ENCODE measurements at regions not wholly inside any gene's neighbourhood (a gene's known extent, or its start where the extent isn't known, plus 50 kb on each side); places are given as distances from the start of the nearest gene placed in this dataset.

DNA sequence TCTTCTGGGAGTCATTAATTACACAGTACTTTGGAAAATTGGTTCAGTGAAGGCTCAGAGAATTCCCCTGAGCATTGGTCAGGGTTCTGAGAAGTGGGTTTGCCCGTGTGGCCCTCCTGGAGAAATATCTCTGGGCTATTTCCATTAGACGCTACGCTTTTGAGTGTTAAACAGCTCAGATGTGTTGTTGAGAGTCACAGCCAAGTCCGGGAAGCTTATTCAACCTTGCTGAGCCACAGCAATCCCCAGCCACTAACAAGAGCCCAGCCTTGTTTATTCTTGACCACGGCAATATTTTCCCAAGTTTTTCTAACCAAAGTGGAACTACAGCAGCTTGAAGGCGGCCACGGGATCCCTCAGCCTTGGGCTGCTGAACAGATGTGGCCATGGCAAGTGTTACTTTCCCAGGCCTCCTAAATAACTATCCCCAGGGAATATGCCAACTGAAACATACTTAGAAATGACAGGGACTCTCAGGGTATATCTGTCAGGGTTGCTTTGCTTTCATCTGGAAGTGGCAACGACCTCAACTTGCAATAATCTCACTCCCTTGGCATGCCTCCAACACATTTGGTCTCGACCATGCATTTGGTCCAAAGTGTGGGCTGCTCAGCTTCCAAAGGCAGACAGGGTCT lies 214.7 kb downstream of the EMX2 start:
- H3K27me3 ChIP-seq, result no peaks in the 10 kb centered on the region

DNA sequence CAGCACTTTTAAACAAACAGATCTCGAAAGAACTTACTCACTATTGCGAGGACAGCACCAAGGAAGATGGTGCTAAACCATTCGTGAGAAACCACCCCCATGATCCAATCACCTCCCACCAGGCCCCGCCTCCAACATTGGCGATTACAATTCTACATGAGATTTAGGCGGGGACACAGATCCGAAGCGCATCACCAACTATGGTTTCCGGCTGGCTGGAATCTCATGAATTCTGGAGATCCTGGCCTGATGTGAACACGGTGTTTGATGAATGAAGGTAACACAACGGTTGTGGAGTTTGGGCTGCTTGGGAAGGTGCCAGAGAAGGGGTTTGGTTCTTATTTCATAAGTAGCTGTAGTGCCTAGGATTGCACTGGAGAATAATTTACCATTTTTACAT lies 216.7 kb downstream of the EMX2 start:
- H3K4me1 ChIP-seq (ENCODE audit: insufficient read depth), result peaks cover 5% of the 10 kb centered on the region
- no peak overlapping the region for H3K4me3 ChIP-seq
- no peaks in the 10 kb centered on the region for H3K9me3 ChIP-seq
- H3K27ac ChIP-seq, result no peak overlapping the region
- WGBS, 3 donors, result 93 to 94% (median 93%) methylated on average over 11 of the region's 11 CpGs
- no peak for TF ChIP-seq POLR2A (IDR thresholded peaks at IDR 0.05)
- TF ChIP-seq, protein P1, sequence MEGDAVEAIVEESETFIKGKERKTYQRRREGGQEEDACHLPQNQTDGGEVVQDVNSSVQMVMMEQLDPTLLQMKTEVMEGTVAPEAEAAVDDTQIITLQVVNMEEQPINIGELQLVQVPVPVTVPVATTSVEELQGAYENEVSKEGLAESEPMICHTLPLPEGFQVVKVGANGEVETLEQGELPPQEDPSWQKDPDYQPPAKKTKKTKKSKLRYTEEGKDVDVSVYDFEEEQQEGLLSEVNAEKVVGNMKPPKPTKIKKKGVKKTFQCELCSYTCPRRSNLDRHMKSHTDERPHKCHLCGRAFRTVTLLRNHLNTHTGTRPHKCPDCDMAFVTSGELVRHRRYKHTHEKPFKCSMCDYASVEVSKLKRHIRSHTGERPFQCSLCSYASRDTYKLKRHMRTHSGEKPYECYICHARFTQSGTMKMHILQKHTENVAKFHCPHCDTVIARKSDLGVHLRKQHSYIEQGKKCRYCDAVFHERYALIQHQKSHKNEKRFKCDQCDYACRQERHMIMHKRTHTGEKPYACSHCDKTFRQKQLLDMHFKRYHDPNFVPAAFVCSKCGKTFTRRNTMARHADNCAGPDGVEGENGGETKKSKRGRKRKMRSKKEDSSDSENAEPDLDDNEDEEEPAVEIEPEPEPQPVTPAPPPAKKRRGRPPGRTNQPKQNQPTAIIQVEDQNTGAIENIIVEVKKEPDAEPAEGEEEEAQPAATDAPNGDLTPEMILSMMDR (IDR thresholded peaks at IDR 0.05), result no peak
- TF ChIP-seq EP300 (IDR thresholded peaks at IDR 0.05), result no peak
- no peak for DNase-seq
- H3K36me3 ChIP-seq, result no peaks in the 10 kb centered on the region
- H3K27me3 ChIP-seq, result no peaks in the 10 kb centered on the region
- intact Hi-C loops (cut with DNase I), result no loop called here

More for the DNA sequence above, 214.7 kb downstream of the EMX2 start:
- H3K36me3 ChIP-seq, result no peaks in the 10 kb centered on the region
- TF ChIP-seq POLR2A (IDR thresholded peaks at IDR 0.05), result no peak
- TF ChIP-seq EP300 (IDR thresholded peaks at IDR 0.05), result no peak
- TF ChIP-seq, protein P1 (IDR thresholded peaks at IDR 0.05), result no peak
- 13 to 25% (median 14%) methylated on average over 9 of the region's 9 CpGs for WGBS, 3 donors
- no peaks in the 10 kb centered on the region for H3K9me3 ChIP-seq
- peaks cover 5% of the 10 kb centered on the region for H3K4me1 ChIP-seq (ENCODE audit: insufficient read depth)
- no peak for DNase-seq
- intact Hi-C loops (cut with DNase I), result no loop called here
- H3K27ac ChIP-seq, result no peak overlapping the region
- no peak overlapping the region for H3K4me3 ChIP-seq

DNA sequence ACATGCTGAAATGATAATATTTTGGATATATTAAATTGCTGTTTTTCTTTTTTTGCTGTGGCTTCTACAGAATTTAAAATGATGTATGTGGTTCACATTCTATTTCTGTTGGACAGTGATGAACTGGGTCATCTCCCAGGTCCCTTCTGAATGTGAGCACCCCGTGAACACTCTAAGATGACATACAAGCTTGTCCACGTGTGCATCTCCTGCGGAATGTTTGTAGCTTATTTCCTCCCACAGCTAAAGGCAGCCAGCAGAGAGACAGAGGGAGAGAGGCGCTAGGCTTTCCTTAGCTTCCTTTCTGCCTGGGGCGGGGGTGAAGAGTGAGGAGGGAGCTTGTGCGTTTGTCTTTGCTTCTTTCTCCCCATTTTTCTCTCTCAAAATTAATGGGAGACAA lies 219.1 kb downstream of the EMX2 start:
- intact Hi-C loops (cut with DNase I), result loop anchor here in 1 of 4 donors (10.0 kb wide), 1 partner anchor 1053 kb away; no protein-coding TSS in a partner anchor
- no peaks in the 10 kb centered on the region for H3K36me3 ChIP-seq
- no peak overlapping the region for H3K27ac ChIP-seq
- no peaks in the 10 kb centered on the region for H3K27me3 ChIP-seq
- TF ChIP-seq, protein P1 (IDR thresholded peaks at IDR 0.05), result no peak
- TF ChIP-seq POLR2A (IDR thresholded peaks at IDR 0.05) (no peak), EP300 (IDR thresholded peaks at IDR 0.05) (no peak)
- no peak for DNase-seq
- 13 to 44% (median 21%) methylated on average over 6 of the region's 6 CpGs for WGBS, 3 donors
- no peaks in the 10 kb centered on the region for H3K9me3 ChIP-seq
- peaks cover 2% of the 10 kb centered on the region for H3K4me1 ChIP-seq (ENCODE audit: insufficient read depth)
- H3K4me3 ChIP-seq, result no peak overlapping the region

DNA sequence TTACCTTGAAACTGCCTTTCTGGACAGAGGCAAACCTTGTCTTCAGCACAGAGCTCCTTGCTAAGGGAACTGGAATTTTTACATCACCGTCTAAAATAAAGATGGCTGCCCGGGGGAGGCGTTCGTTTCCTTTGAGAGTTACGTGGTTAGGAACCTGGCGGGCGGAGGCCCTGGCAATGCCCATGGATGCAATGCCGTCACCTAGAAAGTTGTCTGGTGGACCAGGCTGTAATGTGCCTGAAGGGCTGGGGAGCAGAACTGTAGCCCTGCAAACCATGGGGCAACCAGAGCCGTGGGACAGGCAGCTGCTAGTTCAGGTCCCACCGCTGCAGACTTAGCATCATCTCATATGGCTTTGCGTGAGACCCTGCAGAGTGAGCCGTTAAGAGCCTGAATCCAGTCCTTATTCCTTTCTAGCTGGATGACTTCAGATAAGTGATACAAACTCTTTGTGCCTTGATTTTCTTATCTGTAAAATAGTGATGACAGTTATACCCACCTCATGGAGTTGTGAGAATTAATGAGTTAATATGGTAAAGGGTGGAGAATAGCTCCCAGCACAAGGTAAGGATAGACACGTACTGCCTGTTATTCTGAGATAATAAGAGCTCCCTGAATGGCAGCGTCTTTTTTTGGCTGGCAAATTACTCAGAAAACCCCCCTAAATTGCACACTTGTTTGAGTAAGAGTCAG lies 219.7 kb downstream of the EMX2 start:
- DNase-seq, result no peak
- peaks cover 2% of the 10 kb centered on the region for H3K4me1 ChIP-seq (ENCODE audit: insufficient read depth)
- H3K27ac ChIP-seq, result no peak overlapping the region
- intact Hi-C loops (cut with DNase I), result loop anchor here in 1 of 4 donors (10.0 kb wide), 1 partner anchor 1053 kb away; no protein-coding TSS in a partner anchor
- H3K4me3 ChIP-seq, result no peak overlapping the region
- TF ChIP-seq EP300 (IDR thresholded peaks at IDR 0.05) (no peak), POLR2A (IDR thresholded peaks at IDR 0.05) (no peak)
- TF ChIP-seq, protein P1 (IDR thresholded peaks at IDR 0.05), result no peak
- H3K9me3 ChIP-seq, result no peaks in the 10 kb centered on the region
- no peaks in the 10 kb centered on the region for H3K36me3 ChIP-seq
- 46 to 59% (median 53%) methylated on average over 14 of the region's 14 CpGs for WGBS, 3 donors
- H3K27me3 ChIP-seq, result no peaks in the 10 kb centered on the region
